Stimulated activated CD4-positive, alpha-beta T cell treated with anti-CD3 and anti-CD28 coated beads, TNF-alpha, amount 100 ng/mL, for 4 hours (primary cell): ENCODE measurements at regions not wholly inside any gene's neighbourhood (a gene's known extent, or its start where the extent isn't known, plus 50 kb on each side); places are given as distances from the start of the nearest gene placed in this dataset.

ENCODE experiments used
- DNase-seq, 3 experiments: peaks; one replicate each; pipeline ENCODE4 v3.0.0-alpha.2; 2020; ENCODE audit warnings: low read depth in 3 of 3

DNA sequence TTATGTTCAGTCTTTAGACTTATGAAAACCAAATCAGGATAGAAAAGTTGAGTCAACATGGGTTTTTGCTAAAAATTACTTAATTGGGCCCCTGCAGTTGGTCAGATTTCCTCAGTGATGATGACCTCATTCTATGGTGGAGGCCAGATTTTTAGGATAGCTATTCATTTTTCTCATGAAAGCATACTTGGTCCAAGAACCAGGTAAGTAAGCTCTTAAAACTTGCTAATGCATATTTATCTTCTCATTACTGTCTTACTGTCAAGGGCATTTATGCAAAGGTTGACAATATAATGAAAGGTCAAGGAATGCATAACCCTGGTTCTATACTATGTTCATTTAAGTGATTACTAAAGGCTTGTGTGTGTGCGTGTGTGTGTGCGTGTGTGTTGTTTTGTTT, 650.6 kb downstream of the SATB2 start:
- no peak for DNase-seq

DNA sequence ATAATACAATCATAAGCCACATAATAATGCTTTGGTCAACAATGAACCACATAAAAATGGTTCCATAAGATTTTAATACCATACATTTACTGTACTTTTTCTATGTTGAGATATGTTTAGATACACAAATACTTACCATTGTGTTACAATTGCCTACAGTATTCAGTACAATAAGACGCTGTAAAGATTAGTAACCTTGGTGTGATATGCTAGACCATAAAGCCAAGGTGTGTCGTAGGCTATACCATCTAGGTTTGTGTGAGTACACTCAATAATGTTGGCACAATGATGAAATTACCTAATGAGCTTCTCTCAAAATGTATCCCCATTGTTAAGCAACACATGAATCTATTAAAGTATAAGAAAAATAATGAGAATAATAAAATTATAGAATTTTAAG, 662.3 kb downstream of the SATB2 start:
- no peak for DNase-seq

DNA sequence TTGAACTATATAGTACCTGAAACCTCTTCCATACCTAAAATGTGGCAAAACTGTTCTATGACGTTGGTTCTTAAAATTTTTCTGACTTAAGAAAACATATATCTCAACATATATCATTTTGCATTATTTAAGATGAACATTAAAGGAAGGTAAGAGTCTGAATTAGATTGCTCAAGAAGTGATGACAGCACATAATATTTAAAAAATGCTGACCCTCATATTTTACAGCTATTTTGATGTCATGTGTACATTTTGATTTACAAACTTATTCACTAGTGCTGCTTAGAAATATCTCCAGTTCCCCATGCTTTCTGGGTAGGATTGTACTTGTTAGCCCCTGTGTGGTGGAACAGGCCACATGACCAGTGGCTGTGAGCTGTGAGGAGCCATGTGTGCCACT, 666.1 kb downstream of the SATB2 start:
- DNase-seq, result no peak

DNA sequence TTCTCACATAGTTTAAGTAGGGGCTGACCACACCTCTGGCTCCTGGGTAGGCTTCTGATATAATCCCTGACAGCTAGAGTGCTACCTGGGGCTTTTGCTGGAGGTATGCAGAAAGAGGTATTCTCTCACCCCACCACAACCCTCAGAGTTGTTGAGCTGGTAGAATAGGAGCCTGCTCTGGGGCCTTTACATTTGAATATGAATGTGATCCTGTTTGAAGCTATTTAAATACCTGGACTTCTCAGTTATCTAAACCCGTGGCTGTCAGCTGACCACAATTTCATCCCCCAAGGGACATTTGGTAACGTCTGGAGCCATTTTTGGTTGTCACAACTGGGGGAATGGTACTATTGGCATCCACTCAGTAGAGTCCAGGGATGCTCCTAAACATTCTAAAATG, 669.1 kb downstream of the SATB2 start:
- DNase-seq, result no peak

GRCh38 chr2:198782734-198783133, 675.0 kb downstream of the SATB2 start:
- DNase-seq, result no peak

DNA sequence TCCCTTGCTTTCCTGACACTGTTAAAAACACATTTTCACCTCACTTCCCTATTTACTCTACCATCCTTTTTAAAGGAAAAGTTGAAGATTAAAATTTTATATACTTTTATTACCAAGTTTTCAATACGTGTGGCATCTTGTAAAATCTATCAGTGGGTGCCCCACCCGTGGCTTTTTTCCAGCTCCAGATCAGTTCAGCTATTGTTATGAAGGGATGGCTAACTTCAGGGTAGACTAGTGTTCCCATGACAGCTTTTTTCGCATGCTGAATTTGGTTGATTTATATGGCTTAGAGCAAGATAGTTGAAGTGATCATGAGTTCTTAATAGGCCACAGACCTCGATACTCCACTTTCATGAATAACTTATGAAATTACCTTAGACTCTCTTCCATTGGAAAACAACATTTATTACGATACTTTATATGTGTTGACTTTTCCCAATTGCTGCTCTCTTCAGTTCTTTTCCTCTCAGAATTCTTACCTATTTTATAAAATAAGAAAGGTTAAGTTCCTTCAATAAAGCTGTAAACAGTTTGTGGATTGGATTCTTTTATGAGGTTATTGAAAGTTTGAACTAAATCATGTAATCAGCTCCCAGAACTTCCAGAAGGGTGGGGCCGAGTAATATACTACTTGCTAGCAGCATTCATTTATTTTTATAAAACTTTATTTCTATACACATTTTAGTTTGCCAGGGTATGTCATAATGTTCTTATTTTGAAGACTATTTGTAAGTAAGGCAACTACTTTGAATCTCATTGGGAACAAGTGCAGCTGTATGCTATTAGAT, 680.9 kb downstream of the SATB2 start:
- no peak for DNase-seq

GRCh38 chr2:198775737-198776136, 682.0 kb downstream of the SATB2 start:
- DNase-seq, result no peak

- DNase-seq, result no peak
Observed at GRCh38 chr2:198774576-198774975, 683.2 kb downstream of the SATB2 start.

DNA sequence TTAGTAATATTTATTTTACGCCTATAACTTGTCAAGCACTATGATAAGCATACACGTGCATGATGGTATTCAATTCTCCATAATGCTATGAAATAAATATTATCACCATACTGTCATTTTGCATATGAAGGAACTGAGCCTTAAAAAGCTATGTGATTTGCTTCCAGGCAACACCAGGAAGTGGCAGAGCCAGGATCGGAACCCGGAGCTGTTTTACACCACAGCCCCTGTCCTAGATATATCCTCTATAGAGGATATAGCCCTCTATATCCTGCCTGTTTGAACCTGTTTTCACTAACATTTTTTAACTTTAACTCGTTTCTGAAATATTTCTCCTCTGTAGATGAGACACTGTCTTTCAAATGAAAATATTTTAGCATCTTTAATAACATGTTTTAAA, 690.0 kb downstream of the SATB2 start:
- DNase-seq, result no peak

DNA sequence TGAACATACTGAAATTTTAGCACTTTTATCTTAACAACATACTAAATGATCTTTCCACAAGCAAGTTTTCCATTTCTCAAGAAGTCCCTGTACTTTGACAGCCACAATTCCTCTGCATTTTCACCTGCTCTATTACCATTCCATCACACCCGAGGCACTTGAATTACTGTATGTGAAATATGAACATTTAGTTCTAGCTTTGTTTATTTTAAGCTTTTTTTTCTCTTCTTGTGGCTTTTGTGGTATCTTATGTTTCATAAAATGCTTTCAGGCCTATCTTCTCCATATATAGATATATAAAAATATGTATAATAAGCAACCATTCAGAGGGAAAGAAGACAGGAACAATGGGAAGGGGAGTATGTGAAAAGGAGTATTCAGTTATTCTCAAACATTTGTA, 693.9 kb downstream of the SATB2 start:
- no peak for DNase-seq

- no peak for DNase-seq
Observed at GRCh38 chr2:198762441-198762840, 695.3 kb downstream of the SATB2 start.

DNA sequence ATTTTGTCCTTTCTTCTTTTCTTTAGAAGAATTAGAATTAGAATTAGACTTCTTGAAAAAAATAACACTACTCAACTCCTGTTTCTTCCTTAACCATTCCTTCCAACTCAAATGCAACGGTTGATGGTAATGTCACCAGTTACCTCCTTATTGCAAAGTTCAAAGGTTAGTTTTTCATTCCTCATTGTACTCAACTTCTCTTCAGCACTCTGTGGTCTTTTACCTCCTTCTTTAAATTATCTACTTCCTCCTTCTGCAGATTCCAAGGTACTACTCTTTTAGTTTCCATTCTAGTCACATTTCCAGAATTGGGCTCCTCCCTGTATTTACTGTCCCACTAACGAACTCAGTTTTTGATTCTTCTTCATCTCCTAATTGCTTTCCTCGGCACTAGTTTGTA, 700.7 kb downstream of the SATB2 start:
- DNase-seq, result no peak

- no peak for DNase-seq
Observed at GRCh38 chr2:198756166-198756565, 701.6 kb downstream of the SATB2 start.

- no peak for DNase-seq
Observed at GRCh38 chr2:198753101-198753500, 704.6 kb downstream of the SATB2 start.

DNA sequence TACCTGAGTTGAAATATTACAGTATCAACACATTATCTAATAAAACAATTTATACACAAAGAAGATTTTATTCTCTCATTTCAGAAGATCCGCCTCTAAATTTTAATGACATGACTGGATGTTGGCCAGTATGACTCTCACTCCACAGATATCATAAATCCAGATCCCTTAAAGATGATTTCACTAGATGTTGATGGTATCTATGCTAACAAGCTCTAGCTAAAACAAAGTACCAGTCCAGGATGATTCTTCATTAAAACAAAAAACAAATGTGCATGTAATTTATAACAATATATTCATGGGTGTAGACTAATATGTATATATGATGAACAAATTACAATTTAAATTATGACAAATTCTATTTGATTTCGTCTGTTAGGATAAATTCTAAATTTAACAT, 708.4 kb downstream of the SATB2 start:
- no peak for DNase-seq

DNA sequence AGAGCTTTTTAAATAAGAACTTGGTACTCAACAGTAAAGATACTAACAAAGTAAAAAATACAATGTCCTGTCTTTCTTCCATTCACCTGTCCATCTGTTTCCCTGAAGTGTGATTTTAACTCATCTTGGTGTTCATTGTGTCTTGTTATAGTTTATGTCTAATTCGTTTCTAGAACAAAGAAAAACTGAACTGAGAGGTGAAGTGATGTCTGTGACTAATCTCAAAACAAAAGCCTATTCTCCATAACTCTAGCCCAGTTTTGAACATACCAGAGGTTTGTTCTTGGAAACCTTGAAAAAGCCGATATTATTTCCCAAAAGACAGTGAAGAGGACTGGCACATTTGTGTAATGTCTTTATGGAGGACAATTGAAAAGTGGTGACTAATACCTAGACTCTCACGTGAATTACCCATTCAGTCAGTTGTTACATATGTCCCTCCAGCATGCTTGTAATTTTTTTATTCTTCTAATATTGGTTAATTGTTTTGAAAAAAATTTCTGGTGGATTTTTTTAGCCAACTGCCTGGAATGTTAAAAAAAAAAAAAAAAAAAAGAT, 725.8 kb downstream of the SATB2 start:
- no peak for DNase-seq

GRCh38 chr2:198720266-198720665, 737.5 kb downstream of the SATB2 start:
- DNase-seq, result no peak

- DNase-seq, result no peak
Observed at GRCh38 chr2:198717451-198717850, 740.3 kb downstream of the SATB2 start.

DNA sequence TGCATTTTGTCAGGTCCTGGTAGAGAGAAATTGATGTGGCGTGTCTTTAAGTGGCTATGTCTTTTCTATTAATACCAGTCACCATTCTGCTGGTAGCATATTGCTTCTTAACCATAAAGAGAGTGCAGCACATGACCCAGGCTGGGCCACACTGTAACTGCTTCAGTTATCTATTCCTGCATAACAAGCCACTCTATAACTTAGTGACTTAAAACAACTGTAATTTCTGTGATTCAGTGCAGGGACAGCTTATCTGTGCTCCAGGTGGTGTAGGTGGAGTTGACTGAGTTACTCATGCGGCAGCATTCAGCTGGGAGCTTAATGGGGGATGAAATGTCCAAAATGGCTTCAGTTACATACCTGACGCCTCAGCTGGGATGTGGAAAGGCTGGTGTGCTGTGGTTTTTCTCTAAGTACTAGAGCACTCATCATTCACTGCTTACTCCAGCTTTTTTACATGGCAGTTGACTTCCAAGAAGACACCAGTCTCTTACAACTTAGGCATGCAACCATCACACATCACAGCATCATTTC, 742.4 kb downstream of the SATB2 start:
- no peak for DNase-seq

DNA sequence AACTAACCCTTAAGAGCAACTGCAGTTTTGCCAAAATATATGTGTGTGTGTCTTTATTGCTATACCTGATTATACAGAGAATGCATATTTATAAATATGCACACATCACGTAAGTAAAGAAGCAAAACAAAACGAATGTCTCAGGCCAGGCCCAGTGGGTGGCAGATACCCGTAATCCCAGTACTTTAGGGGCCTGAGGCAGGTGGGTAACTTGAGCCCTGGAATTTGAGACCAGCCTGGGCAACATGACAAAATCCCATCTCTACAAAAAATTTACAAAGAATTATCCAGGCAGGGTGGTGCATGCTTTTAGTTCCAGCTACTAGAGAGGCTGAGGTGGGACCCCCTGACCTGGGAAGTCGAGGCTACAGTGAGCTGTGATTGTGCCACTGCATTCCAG, 745.3 kb downstream of the SATB2 start:
- DNase-seq, result no peak

DNA sequence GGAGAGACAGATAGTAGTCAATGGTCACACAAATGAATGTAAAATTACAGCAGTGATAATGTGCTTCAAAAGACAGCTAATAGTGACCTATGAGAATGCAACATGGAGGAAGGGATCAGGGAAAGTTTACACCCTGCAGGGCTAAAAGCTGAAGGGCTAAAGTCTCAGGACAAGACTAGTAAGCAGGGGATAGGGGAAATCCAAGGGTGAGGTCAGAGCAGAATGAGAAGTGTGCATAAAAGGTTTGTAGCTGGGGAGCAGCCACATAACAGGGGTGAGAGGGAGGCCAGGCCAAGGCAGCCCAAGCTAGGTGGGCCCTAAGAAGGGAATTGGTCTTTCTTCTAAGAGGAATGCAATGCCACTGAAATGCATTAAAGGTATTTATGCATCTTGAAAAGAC, 746.3 kb downstream of the SATB2 start:
- no peak for DNase-seq

- DNase-seq, result no peak
Observed at GRCh38 chr2:198710562-198710961, 747.2 kb downstream of the SATB2 start.

DNA sequence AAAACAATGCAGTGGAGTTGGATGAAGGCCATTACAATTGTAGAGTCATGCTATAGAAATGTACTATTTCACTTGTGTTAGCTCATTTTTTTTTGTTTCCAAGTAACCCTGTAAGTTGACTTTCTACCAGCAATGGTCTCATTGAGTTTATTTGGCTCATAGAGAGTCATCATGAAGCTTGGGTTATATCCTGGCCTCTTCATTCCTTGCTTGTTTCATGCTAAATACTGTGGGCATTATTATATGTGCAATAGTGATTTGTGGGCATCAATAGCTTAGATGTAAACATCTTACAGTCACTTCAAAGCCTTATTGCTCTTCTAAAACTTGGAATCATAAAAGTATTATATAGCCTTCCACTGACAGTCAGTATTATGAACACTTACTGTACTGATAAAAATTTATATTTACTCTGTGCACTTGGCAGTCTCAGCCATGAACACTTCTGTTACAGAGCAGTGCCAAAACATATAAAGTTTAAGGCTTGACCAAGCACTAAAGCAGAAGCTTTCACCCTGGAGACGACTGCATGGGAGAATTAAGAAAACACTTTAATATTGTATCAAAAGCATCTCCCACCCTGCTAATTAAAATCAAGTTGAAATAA, 751.2 kb downstream of the SATB2 start:
- no peak for DNase-seq
